ENCODE measurements at regions not wholly inside any gene's neighbourhood (a gene's known extent, or its start where the extent isn't known, plus 50 kb on each side); places are given as distances from the start of the nearest gene placed in this dataset.
A peak's percentile ranks its signal among the peaks of the same experiment; 100 is the strongest.

DNA sequence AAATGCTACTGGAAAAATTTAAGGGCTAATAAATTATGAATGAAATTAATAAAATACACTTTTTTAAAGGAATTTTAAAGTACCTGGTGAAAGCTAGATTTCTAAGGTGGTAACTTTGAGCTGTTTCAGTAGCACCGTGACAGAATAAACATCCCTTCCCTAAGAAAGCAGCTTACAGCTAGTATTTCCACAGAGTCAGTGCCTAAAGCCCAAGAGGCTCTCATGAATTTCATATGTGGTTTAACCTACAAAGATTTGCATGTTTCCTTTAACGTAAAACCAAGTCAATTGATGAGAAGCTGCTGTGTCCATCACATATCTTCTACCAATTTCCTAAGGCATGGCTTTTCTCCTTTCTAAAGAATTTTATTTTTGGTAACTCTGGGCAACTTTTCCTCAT is 56.8 kb downstream of the IFNG start:
- no peak for DNase-seq

DNA sequence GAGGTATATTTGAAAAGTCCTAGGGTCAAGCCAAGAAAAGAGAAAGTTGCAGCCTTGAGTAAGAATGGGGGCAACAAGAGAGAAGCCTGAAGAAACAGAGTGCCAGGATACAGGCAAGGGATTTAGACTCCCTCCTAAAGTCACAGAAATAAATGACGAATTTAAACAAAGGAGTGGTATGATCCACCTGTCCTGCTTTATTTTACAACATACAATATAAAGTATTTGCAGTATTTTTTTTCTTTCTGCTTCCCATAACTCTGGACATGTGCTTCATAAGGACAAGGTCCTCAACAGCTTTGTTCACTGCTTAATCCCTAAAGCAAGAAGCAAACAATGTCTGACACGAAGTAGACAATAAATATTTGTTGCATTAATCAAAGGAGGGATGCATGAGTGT is 57.4 kb downstream of the IFNG start:
- DNase-seq, result no peak

DNA sequence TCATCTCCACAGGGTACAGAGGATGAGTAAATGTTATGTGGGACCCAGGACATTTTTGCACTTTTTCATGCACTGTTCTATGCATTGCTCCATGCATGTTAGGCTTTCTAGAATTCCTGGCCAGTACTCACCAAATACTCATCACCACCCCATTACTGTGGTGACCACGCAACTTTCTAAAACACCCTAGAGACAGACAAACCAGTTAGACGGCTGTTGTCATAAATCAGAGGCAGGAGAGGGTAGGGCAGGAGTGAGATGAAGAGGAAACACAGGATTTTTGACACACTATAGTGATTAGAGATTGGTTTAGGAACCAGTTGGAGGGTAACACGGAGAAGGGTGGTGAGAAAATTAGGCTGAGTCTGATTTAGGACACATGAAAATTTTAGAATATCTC is 59.3 kb downstream of the IFNG start:
- no peak for DNase-seq

DNA sequence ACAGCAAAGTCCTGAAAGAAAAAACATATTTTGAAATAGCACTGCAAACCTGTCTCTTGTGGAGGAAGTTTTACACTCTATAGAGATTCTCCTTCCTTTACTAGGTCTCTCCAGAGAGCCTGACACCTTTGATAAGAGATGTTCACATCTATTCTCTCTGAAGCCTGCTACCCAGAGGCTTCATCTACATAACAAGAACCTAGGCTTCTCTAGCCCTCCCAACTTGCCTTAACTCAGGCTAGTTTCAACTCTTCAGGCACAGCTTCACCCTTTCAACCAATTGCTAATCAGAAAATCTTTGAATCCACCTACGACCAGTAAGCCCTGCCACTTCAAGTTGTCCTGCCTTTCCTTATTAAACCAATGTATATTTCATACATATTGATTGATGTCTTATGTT is 60.6 kb downstream of the IFNG start:
- no peak for DNase-seq

DNA sequence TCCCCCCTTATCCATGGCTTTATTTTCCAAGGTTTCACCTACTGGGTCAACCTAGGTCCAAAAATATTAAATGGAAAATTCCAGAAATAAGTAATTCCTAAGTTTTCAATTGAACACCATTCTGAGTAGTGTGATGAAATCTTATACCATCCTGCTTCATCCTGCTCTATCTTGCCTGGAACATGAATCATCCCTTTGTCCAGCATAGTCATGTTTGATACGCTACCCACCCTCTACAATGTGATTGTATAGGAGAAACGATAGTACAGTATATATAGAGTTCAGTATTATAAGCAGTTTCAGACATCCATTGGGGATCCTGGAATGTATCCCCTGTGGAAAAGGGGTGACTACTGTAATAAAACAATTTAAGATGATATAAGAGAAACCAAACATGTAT is 62.2 kb downstream of the IFNG start:
- DNase-seq, result no peak

DNA sequence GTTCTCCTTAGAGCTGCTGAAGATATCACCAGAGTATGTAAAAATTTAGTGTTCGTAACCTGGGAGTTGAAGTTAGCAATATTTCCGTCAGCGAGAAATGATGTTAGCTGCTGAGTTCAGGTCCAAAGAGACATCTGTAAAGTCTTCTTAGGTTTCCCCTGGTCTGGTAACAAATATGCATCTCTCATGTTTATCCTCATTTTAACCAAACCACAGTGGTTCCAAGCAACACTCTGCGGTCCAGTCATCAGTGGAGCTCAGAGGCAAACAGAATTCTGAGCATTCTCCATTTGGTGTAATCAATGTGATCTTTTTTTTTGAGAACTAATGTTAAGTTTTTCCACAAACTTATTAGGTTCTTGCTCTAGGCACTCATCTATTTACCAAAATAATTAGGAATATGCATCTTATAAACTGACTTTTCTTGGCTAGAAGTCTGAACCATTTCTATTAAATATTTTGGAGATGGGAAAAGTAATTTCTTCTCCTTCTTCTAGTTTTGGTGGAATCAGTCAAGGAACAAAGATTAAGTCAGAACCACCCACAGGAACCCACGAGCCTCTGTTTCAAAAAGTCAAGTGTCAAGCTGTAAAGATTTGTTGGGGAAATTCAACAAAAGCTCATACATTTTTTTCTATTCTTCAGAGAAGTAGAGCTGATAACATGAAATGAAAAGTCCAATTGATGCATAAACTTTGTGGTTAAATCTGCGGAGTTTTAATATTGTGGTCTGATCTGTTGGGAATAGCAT is 64.7 kb downstream of the IFNG start:
- no peak for DNase-seq

DNA sequence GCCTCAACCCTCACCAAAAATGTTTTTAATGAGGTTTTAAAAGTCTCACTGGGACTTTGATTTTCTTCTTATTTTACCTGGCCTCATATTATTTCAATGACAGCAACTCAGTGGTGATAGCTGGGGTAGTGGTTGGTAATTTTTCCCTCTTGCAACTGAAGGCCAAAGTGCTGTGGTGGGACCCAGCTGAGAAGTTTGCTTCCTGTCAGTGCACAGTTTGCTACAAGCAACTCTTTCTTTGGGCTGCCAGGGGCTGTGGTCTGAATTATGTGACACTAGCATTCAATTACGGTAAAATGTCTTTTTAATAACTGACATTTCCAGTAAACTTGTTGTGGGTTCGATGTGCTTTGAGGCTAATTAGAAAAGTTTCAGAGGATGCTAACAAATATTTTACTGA is 65.3 kb downstream of the IFNG start:
- DNase-seq, result no peak

DNA sequence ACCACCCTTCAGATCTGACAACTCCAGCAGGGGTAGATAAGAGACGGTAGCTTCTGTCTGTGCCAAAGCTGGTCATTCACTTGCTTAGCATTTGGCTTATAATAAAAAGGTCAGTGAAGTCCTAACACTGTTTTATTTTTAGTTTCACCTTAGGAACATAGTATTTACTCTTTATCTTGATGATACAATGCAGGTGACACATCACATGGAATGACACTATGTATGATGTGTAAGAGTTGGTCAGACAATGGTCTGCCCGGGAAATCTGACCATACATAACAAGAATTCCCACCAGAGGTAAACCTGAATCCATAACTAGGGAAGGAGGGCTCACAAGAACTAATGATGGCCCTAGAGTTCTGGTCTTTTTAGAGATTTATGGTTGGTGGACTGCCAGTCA is 66.6 kb downstream of the IFNG start:
- DNase-seq, result no peak

DNA sequence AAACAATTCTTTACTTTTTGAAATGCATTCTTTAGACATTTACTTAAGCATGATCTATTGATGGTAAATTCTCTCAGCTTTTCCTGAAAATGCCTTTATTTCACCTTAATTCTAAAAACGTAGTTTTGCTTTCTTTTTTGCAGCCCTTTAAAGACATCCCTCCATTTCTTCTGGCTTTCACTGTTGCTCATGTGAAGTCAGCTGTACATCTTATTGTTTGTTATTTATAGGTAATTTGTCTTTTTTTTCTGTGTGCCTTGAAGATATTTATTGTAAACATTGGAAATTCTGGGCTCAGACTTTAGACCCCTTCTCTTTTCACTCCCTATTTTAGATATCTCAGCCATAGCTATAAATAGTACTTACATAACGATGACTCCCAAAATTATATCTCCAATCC is 70.4 kb downstream of the IFNG start:
- no peak for DNase-seq

DNA sequence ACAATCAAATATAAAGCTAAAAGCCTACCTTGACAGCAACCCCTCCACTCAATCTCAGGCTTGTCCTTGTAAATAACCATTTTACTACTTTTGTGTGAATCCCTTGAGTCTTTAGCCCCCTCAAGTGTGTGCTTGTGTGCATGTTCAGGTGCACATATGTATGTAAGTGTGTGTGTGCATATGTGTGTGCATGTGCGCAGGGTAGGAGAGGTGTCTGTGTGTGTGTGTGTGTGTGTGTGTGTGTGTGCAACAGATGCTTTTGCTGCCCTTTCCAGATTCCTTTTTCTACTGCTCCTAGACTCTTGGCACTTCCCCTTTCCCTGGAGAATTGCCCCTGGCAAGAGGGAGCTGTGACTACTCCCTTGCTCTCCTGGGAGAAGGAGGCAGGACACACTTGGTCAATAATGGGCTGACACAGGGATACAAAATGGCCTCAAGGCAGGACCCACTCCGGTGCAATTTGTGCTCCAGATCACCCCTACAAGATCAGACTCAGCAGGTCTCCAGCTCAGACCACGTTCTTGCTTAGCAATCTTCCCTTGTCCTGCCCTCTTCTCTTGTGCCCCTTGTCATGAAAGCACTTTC is 73.4 kb downstream of the IFNG start:
- DNase-seq, result no peak

DNA sequence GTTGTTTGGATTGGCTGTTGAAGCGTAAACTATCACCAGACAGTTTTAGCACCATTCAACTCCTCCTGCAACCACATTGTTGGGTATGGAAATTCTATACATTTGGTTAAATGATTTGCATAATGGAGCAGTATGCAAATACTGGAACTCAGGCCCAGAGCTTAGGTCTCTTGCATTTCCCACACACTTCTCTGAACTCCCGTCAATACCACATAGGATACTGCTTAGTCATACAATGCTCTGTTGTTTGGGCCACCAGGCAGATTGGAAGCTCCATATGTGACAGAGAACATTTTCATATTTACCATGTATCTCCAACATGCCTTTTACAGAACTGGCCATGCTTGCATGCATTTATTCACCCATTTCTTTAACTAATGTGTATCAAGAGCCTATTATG is 78.0 kb downstream of the IFNG start:
- DNase-seq, result no peak

DNA sequence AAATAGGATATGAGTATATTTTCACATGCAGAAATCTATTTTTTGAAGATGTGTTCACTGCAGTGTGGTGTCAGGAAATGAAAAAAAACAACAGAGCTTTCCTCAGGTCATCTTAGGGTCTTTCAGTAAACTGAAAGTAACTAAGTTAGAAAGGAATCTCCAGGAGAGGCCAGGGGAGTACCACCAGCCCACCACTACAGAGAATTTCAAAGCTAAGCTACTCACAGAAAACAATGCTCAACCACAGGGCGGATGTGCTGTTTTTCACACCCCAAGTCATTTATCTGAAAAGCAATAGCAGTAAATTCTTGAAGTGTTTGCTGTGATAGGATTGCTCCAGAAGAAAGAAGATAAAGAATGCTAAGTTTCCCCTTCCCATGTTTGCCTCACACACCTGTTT is 79.0 kb downstream of the IFNG start:
- DNase-seq, result peak; percentile 14 to 33

DNA sequence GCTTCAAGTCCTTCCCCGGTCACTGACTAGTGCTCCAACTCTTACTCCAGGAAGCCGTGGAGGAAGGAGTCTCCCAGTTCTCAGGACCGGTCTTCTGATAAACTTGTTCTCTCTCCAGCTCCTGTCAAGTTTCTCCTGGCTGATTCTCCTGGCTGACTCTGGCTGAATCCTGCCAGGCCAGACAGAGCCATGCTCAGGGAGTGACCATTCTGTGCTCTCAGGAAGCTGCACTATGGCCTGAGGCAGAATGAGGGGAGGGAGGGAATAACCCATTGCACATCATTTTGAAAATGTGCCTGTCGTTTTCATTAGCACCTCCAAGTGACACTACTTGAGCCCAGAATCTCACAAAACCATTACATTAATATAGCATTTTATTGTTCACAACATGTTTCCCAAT is 80.8 kb downstream of the IFNG start:
- DNase-seq, result no peak

DNA sequence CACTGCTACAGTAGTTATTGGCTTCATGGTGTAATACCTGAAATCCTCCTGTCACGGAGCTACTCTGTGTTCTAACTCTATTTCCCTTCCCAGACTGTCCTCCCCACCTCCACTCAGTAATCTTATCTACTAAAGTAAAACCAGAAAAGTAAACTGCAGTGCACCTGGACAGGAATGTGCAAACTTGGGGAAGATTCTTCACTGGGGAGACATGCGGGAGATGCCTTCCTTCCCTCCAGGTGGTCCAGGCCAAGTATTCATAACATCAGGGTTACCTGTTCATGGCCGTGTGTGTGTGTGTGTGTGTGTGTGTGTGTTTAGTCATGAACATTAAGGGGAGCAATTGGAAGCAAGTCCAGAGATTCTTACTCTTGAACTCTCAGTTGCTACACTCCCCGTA is 84.1 kb downstream of the IFNG start:
- DNase-seq, result no peak

DNA sequence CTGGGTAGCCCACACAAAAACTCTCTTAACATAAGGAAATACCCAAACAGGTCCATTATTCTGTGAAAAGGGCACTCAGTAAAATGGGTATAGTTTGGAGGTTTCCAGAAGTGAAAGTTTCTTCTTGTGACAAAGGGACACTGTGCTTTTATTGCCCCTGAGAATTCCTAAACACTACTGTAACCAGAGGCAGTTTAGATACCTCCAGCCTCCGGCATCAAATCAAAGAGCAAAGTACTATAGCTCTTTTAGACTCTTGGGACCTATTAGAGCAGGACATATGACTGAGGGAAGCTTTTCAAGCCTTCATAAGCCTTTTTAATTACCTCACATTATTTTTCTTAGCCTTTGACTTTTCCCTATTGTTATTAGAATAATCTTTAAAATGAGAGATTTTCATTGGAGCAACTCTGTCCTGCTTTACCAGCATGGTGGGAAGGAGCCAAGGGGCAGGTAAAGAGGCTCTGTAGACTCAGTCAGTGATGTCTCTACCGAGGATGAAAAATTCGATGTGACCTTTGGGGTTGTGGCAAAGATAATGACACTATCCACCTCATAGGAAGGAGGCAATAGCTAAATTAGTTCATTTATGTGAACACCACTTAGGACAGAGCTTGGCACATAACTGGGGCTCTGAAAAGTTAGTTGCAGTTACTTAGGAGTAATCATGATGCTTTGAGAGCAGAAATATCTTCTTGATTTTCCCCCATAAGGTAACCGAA is 85.1 kb downstream of the IFNG start:
- DNase-seq, result no peak

DNA sequence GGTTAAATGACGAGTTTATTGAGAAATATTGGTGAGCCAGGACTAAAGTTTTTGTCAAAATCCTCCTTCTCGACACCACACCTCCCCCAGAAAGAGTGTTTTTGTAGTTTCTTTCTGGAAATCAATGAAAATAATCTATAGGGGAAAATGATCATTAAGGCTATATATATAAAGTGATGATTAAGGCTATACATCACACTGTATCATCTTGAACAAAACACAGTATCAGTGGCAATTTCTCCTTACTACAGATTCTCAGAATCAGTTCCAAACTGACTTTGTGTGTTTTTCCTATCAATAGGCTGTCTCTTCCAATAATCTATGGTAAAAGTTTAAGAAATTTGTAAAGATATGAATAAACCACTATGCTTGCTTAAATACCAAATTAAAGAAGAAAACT is 81.7 kb downstream of the IFNG-AS1 start:
- DNase-seq, result no peak

All from CD4-positive, alpha-beta T cell treated with Interleukin-1 beta for 1 hour (primary cell).